Vagina (tissue), 2 donors: ENCODE measurements at regions not wholly inside any gene's neighbourhood (a gene's known extent, or its start where the extent isn't known, plus 50 kb on each side); places are given as distances from the start of the nearest gene placed in this dataset.

Experiments
- CTCF ChIP-seq, 3 experiments: fragments of 450-650 bp in 2 of 3; fragments of 200-600 bp in 1 of 3; sonication (generic) in 1 of 3; IDR thresholded peaks; one replicate each; pipeline ENCODE4 v1.5.1; 2017 to 2019; ENCODE audit warnings: antibody characterized with exemption in 3 of 3, mild to moderate bottlenecking in 2 of 3, moderate library complexity in 2 of 3
- POLR2A ChIP-seq, 2 donors: fragments of 450-650 bp; IDR thresholded peaks; one replicate each; pipeline ENCODE4 v1.6.1; 2017; ENCODE audit warnings: antibody characterized with exemption in 2 of 2, mild to moderate bottlenecking in 2 of 2, moderate library complexity in 2 of 2

GRCh38 chr1:113283914-113284313, 106.4 kb upstream of the MAGI3 start:
- TF ChIP-seq CTCF (IDR thresholded peaks at IDR 0.05) (no peak), POLR2A (IDR thresholded peaks at IDR 0.05) (no peak)
